NCI-H82 treated with DMSO at 0.1 percent for 48 hours (cell line): ENCODE measurements at regions not wholly inside any gene's neighbourhood (a gene's known extent, or its start where the extent isn't known, plus 50 kb on each side); places are given as distances from the start of the nearest gene placed in this dataset.
A peak's percentile ranks its signal among the peaks of the same experiment; 100 is the strongest.
"Not testable (repeated sequence)": the region's sequence is repeated elsewhere in the genome, so short reads cannot be mapped to it uniquely, and the experiment has no call there.

Experiments
- DNase-seq: peaks from one replicate; lab custom pipeline; 2025; ENCODE audit not compliant: unreplicated experiment; lab: John Stamatoyannopoulos, UW

DNA sequence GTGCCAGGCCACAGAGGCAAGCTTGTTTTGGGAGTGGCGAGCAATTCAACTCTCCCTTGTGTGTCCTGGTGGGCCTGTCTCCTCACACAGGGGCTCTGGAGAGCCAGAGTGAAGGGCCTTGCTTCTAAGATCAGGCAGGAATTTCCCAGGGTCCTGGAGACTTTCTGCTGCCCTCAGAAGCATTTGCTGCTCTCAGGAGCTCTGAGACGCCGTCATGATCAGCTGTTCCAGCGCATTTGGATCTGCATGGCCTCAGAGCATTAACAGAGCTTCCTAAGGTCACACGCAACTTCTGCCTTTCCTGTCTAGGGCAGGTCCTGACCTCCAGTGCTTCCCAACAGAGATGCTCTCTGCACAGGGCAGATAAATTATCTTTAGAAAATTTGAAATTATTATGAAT, 52.2 kb upstream of the C10orf90 start:
- DNase-seq, result no peak

DNA sequence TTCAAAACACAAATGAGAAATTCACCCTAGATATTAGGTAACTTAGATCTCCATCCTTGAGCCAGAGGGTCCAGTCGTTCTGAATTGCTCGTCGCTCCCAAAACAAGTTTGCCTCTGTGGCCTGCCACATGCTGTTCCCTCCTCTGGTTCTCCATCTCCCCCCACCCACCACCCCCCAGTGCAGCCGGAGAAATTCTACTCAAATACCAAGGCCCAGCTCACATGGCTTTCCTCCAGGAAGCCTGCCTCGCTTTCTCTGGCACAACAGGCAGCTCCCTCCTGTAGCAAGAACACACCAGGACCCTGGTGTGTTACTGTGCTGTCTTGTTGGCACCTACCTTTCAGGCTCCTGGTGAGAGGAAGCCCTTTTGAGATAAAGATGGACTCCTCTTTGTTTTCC, 52.7 kb upstream of the C10orf90 start:
- DNase-seq, result no peak

DNA sequence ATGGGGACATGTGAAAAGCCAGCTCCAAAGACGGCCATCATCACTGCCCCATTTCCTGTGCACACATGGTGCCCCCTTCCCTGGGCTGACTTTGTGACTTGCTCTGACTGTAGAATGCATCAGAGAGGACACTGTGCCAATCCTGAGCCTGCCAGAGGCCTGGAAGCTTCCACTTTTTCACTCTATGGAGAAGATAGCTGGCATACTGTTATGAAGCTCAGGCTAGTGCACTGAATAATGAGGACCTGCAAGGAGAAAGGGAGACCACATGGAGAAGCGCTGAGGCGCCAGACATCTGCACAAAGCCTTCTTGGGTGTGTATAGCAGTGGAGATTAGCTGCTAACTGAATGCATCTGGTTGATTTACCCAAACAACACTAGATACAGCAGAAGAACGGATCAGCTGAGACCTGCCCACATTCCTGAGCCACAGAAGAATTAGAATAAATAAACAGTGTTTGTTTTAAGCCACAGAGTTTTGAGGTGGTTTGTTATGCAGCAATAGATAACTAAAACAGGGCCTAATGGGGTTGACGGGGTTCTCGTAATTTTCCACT, 58.9 kb upstream of the C10orf90 start:
- DNase-seq, result no peak

DNA sequence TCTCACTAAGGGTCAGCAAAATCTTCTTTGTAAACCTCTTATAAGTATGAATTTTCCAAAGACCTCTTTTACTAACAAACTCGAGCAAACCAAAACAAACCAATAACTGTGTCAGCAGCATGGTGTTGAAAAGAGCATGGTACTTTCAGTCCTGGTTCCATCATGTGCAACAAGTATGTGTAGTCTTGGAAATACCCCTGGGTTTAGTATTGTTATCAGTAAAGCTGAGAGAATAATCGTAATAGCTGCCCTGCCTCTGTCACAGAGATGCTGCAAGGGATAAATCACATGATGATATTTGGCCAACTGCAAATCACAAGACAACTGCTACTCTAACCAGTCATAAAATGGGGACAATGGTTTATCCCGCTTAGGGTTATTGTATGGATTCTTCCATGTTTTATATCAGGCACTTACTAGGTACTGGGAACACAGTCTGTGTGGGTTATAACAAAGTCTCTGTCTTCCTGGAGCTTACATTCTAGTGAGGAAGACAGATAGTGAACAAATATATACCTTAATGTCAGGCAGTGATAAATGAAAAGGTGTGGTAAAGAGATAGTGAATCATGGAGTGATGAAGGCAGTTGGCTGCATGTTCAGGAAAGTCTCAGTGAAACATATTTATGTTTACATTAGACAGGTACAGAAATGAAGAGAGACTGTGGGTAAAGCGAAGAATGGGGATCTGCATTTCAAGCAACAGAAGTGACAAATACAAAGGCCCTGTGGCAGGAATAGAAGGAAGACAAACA, 60.5 kb upstream of the C10orf90 start:
- DNase-seq, result no peak

DNA sequence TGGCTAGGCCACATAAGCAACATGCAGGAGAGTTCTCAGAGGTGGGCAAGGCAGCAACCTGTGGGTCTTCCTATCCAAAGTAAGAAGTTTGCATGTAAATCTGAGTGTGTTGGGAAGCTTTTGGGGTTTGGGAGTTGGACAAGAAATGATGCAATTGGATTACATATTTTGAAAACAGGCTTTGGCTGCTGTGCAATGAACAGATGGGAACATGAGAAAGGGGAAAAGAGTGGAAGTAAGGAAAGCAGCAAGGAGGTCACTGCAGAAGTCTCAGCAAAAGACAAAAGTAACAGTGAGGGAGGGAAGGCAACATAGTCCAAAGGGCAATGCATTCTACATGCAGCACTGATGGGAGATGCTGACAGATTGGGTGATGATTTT, 61.1 kb upstream of the C10orf90 start:
- no peak for DNase-seq

DNA sequence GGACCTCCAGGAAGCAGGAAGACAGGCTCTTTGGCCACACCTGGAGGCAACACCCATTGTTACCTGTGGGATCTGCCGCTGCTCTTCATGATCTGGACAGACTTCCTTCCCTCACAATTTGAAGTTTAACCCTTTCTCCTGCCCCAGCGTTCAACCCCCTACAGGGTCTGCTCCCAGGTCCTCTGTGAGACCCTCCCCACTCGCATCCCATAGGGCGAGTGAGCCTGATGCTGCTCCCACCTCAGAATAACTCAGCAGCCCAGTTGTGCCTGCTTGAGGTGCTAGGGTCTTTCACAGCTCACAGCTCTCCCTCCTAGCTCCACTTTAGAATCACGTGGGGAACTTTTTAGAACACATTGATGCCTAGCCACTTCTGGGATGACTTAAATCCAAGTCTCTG, 61.8 kb upstream of the C10orf90 start:
- DNase-seq, result no peak

DNA sequence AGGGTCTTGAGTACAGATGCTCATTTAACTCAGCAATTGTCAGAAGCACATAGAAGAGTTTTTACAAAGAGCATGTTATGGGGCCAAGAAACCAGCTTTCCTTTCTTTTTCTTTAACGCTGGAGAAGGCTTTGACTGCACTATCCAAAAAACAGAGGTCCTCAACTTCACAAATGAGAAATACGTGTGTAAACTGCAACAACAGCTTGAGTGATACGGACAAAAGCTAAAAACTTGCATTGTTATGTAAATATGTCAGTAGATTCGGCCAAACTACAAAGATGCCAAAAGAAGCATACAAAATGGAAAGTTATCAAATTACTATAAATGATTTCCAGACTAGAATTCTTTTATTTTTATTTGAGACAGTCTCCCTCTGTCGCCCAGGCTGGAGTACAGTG, 62.4 kb upstream of the C10orf90 start:
- DNase-seq, result no peak

DNA sequence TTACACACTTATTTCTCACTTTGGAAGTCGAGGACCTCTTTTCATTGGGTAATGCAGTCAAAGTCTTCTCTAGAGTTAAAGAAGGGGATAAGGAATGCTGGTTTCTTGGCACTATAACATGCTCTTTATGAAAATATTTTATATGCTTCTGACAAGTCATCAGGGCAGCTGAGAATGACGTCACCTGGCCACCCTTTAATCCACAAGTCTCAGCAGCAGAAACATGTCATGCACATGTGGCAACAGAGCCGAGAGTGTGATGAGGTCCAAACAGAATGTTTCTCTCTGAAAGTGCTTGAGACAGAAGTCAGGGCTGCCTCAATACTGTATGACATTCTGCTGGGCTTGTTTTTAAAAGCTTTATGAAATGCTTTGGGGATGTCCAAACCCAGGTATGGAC, 63.5 kb upstream of the C10orf90 start:
- DNase-seq, result no peak

DNA sequence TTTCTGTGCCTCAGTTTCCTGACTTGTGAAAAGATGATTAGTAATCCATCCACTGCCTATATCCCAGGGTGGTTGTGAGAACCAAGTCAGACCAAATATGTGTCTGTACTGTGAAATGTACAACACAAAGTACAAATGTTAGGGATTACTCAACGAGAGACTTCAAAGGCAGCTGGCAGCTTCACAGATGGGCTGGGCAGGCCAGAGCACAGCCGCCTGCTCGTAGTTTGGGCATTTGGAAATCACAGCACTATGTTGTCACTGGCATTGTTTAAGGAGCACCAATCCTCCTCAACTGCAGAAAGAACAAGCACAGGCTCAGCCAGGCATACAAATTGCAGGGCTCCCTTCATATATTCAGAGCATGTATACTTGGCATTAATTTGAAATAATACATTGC, 64.5 kb upstream of the C10orf90 start:
- no peak for DNase-seq

DNA sequence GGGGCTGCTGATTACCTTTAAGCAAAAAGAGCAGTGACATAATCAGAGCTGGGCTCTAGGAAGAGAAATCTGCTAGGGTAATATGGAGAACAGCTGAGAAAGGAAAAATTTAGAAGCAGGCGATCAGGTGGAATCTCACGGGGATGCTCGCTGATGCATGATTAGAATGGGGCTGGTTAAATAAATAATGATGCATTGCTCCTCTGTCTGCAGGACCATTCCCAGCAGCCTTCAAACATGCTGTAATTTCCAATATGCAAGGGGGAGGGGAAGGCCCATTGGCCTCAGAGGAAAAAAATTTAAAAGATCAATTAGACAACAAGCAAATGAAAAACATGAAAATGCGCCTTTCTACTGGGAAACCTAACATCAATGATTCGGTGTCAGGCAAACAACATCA, 65.6 kb upstream of the C10orf90 start:
- DNase-seq, result no peak

DNA sequence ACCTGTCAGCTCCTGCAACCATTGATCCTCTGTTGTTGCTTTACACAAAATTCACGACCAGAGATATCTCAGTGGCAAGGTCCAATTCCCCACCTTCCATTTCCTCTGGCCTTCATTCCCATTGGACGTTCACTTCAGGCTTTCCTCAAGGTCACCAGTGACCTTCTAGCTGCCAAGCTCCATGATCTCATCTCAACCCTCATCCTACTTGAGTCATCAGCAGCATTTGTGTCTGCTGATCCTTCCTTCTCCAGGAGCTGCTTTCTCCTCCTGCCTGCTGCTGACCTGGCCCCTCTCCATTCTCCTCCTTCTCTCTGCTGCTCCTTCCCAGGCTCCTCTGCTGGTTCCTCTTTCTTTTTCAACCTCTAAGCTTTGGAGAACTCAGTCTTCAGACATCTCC, 66.2 kb upstream of the C10orf90 start:
- DNase-seq, result no peak

DNA sequence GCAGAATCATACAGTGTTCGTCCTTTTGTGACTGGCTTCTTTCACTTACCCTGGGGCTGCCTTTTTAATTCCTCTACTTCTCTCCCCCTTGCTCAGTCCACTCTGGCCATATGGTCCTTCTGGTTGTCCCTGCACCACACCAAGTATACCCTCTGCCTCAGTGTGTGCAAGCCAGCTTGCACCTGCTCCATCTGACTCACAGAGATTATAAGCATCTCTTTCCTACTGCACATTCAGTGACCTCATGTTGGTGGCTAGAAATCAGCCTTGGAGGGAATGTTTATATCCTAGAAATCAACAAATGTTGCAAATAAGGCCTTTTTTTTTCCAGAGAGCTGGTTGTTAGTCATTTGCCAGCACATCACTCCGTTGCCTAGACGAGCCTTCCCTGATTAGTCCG, 67.5 kb upstream of the C10orf90 start:
- no peak for DNase-seq

DNA sequence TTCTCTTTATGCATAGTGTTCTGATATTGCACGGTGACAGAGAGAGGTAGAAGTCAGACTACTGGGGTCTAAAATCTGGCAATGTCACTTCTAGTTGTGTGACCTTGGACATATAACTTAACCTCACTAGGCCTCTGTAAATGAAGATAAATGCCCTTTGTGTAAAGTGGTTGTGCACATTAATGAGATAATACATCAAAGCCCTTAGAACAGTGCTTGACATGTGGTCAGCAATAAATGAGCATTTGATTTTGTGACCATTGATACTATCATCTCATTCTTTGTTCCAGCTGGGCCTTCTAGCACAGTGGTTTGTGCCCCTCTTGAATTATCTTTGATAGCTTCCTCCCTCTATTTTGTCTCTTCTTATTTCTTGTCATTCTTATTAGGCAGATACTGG, 74.1 kb upstream of the C10orf90 start:
- DNase-seq, result no peak

DNA sequence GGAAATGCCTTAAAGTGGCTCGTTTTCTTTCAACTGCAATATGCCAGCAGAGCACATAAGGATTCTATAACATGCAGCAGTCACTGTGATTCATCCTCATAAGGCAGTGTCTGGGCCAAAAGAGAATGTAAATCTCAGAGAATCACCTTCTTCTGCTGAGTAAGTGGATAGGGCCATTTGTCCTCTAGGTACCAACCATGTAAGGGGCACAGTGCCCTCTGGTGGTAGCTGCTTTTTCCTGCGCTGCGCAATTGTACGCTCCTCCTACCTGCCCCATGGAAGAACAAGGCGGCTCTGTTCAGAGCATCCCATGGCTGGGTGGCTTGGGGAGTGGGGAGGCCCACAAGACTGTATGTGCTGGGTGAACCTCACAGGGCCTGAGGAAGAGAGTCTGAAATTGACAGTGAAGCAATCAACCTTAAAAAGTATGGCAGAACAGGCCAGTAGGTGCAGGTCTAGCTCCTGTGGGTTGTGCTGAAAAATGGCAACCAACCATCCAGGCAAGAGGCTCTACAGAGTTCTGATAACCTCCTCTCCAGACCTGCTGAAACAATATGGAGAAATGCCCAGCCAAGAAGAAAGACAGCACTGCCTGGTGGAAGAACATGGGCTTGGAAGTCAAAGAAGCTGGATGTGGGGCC, 78.6 kb upstream of the C10orf90 start:
- DNase-seq, result peak; percentile 25

DNA sequence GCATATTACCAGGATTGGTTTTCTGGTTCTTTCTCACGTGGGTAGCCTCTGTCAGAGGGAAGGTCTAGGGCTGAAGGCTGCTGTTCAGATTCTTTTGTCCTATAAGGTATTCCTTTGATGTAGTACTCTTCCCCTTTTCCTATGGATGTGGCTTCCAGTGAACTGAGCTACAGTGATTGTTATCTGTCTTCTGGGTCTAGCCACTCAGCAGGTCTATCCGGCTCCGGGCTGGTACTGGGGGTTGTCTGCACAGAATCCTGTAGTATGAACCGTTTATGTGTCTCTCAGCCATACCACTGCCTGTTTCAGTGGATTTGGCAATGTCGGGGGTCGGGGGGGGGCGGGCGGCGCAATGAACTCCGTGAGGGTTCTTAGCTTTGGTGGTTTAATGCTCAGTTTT, 84.5 kb upstream of the C10orf90 start:
- DNase-seq, result no peak

DNA sequence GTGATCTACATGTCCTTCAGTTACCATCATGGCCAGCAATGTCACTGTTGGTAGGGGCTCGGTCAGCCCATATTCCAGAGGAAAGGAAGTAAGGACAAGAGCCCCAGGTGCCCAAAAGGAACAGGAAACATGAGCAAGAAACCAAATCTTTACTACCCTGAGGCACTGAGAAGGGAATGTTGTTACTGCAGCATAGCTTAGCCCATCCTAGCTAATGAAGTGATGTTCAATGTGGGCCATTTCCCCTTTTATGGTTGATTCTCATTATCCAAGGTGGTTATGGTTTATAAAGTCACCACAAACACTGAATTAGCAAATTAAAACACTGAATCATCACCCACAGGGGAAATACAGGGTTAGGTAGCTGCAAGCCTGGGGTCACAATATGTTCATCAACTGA, 88.4 kb upstream of the C10orf90 start:
- DNase-seq, result no peak

DNA sequence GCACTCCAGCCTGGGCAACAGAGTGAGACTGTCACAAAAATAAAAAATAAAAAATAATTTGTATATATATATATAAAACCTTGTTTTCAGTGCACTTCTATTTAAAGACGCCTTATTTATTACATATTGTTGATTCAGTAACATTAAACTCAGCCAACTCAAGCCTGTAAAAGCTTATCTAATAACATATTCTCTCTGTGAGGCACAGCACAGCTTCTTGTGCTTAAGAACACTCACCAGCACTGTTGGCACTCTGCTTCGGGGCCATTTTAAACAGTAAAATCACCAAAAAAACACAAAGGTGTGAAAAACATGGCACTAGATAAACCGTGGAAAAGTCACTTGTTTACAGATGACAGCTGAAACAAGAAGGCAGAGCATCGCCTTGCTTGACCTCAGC, 89.0 kb upstream of the C10orf90 start:
- no peak for DNase-seq

DNA sequence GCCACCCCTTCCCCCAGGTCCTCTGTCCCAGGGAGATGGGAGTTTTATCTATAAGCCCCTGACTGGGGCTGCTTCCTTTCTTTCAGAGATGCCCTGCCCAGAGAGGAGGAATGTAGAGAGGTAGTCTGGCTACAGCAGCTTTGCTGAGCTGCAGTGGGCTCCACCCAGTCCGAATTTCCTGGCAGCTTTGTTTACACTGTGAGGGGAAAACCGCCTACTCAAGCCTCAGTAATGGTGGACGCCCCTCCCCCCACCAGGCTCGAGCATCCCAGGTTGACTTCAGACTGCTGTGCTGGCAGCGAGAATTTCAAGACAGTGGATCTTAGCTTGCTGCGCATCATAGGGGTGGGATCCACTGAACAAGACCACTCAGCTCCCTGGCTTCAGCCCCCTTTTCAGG, 96.2 kb upstream of the C10orf90 start:
- not testable (repeated sequence) for DNase-seq

DNA sequence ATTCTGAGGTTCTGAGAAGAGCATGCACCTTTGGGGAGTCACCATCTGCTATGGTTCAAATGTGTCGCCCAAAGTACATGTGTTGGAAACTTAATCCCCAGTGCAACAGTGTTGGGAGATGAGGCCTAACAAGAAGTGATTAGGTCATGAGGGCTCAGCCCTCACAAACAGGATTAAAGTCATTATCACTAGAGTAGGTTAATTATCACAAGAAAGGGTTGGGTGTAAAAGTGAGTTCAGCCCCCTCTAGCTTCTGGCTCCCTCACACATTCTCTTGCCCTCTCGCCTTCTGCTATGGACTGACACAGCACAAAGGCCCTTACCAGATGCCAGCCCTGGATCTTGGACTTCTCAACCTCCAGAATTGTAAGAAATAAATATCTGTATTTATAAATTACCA, 100.3 kb upstream of the C10orf90 start:
- DNase-seq, result peak; percentile 93

DNA sequence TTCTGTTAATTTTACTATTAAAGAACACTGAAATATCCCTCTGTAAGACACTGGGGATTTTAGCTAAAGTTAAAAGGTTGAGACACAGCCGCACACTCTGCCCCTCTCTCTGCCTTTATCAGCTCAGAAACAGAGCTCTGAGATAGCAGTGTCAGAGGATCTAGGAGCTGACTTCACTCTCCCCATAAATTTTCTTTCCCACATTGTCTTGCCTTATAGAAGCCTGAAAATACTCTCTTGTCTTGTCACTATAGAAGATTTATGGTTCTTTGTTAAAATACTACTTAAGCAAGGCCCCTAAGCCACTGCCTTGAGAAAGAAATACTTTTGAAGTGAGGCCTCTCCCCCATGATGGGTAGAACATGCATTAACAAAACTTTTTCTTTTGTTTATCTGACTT, 105.7 kb upstream of the C10orf90 start:
- DNase-seq, result no peak

DNA sequence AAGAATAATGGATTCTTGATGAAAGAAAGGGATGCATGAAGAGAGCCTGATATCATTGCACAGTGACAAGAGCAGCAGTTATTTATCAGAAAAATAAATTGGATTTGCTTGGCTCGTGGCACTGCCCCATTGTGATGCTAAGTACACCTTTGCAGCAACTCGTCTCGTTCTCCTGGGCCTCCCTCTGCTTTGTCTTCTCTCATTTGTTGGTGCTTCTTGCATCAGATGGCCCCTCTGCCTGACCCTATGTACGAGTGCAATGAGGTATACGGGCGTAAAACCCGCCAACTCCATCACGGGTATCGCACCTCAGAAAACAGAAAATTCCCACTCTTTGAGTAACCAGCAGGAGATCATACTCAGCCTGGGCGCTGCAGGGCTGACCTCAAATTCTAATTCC, 107.2 kb upstream of the C10orf90 start:
- DNase-seq, result no peak

DNA sequence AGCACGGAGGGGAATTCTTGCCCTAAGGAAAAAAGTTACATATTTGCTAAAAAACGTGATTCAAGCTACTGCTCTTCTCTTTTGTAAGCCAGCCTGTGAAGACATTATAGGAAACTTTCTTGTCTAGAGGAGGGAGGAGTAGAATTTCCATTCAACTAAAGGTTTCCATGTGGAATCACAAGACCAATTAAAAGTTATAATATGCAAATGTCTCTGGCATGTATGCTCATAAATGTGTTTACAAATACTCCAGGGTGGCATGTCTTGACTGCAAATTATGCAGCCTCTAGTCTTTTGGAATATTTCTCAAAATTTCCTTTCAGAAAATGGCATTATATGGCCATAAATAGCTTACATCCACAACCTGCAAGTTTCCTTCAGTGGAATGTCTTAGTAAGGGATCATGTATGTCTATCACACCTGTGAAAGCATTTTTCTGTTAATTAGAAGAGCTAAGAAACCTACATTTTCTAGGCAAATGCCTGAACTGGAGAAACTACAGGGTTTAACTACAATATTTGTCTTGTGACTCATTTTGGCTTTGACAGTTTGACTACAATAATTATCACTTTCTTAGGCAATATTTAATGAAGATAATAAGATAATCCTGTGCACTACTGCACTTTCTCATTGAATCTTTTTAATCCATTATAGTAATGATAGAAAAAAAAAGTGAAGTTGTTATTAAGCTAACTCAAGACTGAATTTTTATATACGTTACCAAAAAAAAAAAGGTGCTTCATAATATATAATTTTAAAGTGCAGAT, 111.1 kb upstream of the C10orf90 start:
- DNase-seq, result no peak
